ENCODE measurements at regions not wholly inside any gene's neighbourhood (a gene's known extent, or its start where the extent isn't known, plus 50 kb on each side); places are given as distances from the start of the nearest gene placed in this dataset.

- TF ChIP-seq CTCF (IDR thresholded peaks at IDR 0.05) (no peak), POLR2AphosphoS5 (IDR thresholded peaks at IDR 0.05; ENCODE audit: low read depth, low read length) (no peak), ELF1 (IDR thresholded peaks at IDR 0.05) (no peak), PBX3 (IDR thresholded peaks at IDR 0.05) (no peak), SIN3A (IDR thresholded peaks at IDR 0.05; ENCODE audit: borderline replicate concordance, low read depth, low read length) (no peak), NRF1 (IDR thresholded peaks at IDR 0.05; ENCODE audit: low read depth, low read length) (no peak), JUND (IDR thresholded peaks at IDR 0.05) (no peak), EP300 (IDR thresholded peaks at IDR 0.05; ENCODE audit: borderline replicate concordance in 1 of 2, low read depth in 1 of 2, low read length in 1 of 2) (no peak), REST (IDR thresholded peaks at IDR 0.05; ENCODE audit: low read depth, low read length) (no peak), CHD2 (IDR thresholded peaks at IDR 0.05; ENCODE audit: low read length, partially characterized antibody) (no peak), IRF3 (IDR thresholded peaks at IDR 0.05; ENCODE audit: low read depth, low read length) (no peak), ZBTB33 (IDR thresholded peaks at IDR 0.05; ENCODE audit: borderline replicate concordance, low read depth) (no peak), MXI1 (IDR thresholded peaks at IDR 0.05; ENCODE audit: low read depth, low read length) (no peak), TAF1 (IDR thresholded peaks at IDR 0.05; ENCODE audit: borderline replicate concordance, low read depth, low read length) (no peak)
Measured at GRCh38 chr4:124484008-124484407, 228.5 kb downstream of the ANKRD50 start.

All from SK-N-SH (cell line).